H1 (cell line): ENCODE measurements at regions not wholly inside any gene's neighbourhood (a gene's known extent, or its start where the extent isn't known, plus 50 kb on each side); places are given as distances from the start of the nearest gene placed in this dataset.
"Not testable (repeated sequence)": the region's sequence is repeated elsewhere in the genome, so short reads cannot be mapped to it uniquely, and the experiment has no call there.

Experiments used
- CTCF ChIA-PET: fragments of 300-600 bp; sonication (Branson Sonifier 250); formaldehyde crosslinking; loops from one replicate; lab custom pipeline; 2021; ENCODE audit not compliant: partially characterized antibody; lab: Charles Lee
- POLR2A ChIA-PET: fragments of 300-600 bp; sonication (Branson Sonifier 250); formaldehyde crosslinking; loops from one replicate; lab custom pipeline; 2021; ENCODE audit warnings: inconsistent platforms; ENCODE audit not compliant: partially characterized antibody; lab: Charles Lee
- DNase-seq, 2 experiments: peaks; one replicate each; pipeline versions ENCODE4 v3.0.0 to v3.0.0-alpha.2; 2010 to 2022; ENCODE audit warnings: low spot score in 2 of 2, low read depth in 1 of 2, mixed read lengths in 1 of 2
- FAIRE-seq: peaks from 2 replicates; lab custom pipeline; 2011; peaks lifted over from hg19 to GRCh38; lab: Jason Lieb, UNC
- H2AFZ ChIP-seq: 2 replicates; pipeline ENCODE4 v1.8.1; 2012; ENCODE audit warnings: low read length, inconsistent platforms
- H2AK5ac ChIP-seq: 2 replicates; pipeline ENCODE4 v1.6.1; 2013; ENCODE audit warnings: low read depth, low read length
- H2BK120ac ChIP-seq: replicated peaks from 2 replicates; pipeline ENCODE3; 2013; ENCODE audit warnings: low read depth, low read length, inconsistent platforms
- H2BK12ac ChIP-seq: 2 replicates; pipeline ENCODE4 v1.6.1; 2013; ENCODE audit warnings: low read depth, low read length
- H2BK15ac ChIP-seq: 2 replicates; pipeline ENCODE4 v1.6.1; 2013; ENCODE audit warnings: low read length
- H2BK20ac ChIP-seq: 2 replicates; pipeline ENCODE4 v1.6.1; 2013; ENCODE audit warnings: low read length
- H2BK5ac ChIP-seq: 2 replicates; pipeline ENCODE4 v1.6.1; 2013; ENCODE audit warnings: low read depth, low read length
- H3K14ac ChIP-seq: 2 replicates; pipeline ENCODE4 v1.6.1; 2013; ENCODE audit warnings: inconsistent platforms; ENCODE audit not compliant: insufficient read length
- H3K18ac ChIP-seq: 2 replicates; pipeline ENCODE4 v1.6.1; 2013; ENCODE audit warnings: low read length; ENCODE audit errors: extremely low read depth
- H3K23ac ChIP-seq: 2 replicates; pipeline ENCODE4 v1.6.1; 2013; ENCODE audit warnings: inconsistent platforms; ENCODE audit not compliant: insufficient read length
- H3K23me2 ChIP-seq: 2 replicates; pipeline ENCODE4 v1.6.1; 2013; ENCODE audit warnings: low read depth, low read length
- H3K27ac ChIP-seq: 2 replicates; pipeline ENCODE4 v1.6.1; 2011; ENCODE audit warnings: low read depth, low read length, inconsistent platforms
- H3K27me3 ChIP-seq, 4 experiments: replicated peaks in 1 of 4; 1 replicate in 1 of 4; 2 replicates in 3 of 4; pipeline versions ENCODE4 v1.6.1 to v1.8.1; 2011 to 2013; ENCODE audit warnings: low read length in 3 of 4, mild to moderate bottlenecking in 3 of 4, inconsistent platforms in 2 of 4, mixed read lengths in 2 of 4, moderate library complexity in 1 of 4; ENCODE audit not compliant: control insufficient read depth in 3 of 4, insufficient read depth in 3 of 4; ENCODE audit errors: extremely low read depth in 1 of 4
- H3K36me3 ChIP-seq, 4 experiments: 2 replicates each; pipeline versions ENCODE4 v1.6.1 to v1.8.1; 2011 to 2013; ENCODE audit warnings: mild to moderate bottlenecking in 4 of 4, low read length in 3 of 4, moderate library complexity in 2 of 4, control low read depth in 1 of 4, inconsistent platforms in 1 of 4; ENCODE audit not compliant: insufficient read depth in 4 of 4, control insufficient read depth in 2 of 4
- H3K4ac ChIP-seq: replicated peaks from 2 replicates; pipeline ENCODE3; 2013; ENCODE audit warnings: low read length, low read depth, mixed read lengths, inconsistent platforms; ENCODE audit not compliant: insufficient read length
- H3K4me1 ChIP-seq, 4 experiments: replicated peaks in 1 of 4; 1 replicate in 1 of 4; 2 replicates in 3 of 4; pipeline versions ENCODE4 v1.6.1 to v1.8.1; 2011 to 2013; ENCODE audit warnings: low read length in 3 of 4, inconsistent platforms in 2 of 4, mixed read lengths in 1 of 4; ENCODE audit not compliant: insufficient read depth in 4 of 4, control insufficient read depth in 3 of 4
- H3K4me2 ChIP-seq, 2 experiments: 2 replicates each; pipeline versions ENCODE4 v1.6.1 to v1.8.1; 2011 to 2013; ENCODE audit warnings: low read depth in 2 of 2, low read length in 2 of 2, control low read depth in 1 of 2, inconsistent platforms in 1 of 2, mild to moderate bottlenecking in 1 of 2; ENCODE audit not compliant: insufficient read depth in 1 of 2
- H3K4me3 ChIP-seq, 4 experiments: fragments of 200-600, 300-600 bp in 1 of 4; sonication (generic), shearing (Covaris generic), sonication (Bioruptor Twin) in 1 of 4; 2 replicates each; pipeline versions ENCODE4 v1.5.1 to v1.8.1; 2011 to 2016; ENCODE audit warnings: low read length in 4 of 4, low read depth in 3 of 4, control low read depth in 2 of 4, inconsistent platforms in 2 of 4, mild to moderate bottlenecking in 2 of 4, mixed read lengths in 1 of 4, moderate library complexity in 1 of 4; ENCODE audit not compliant: insufficient read depth in 2 of 4; ENCODE audit errors: extremely low read depth in 1 of 4
- H3K56ac ChIP-seq: replicated peaks from 2 replicates; pipeline ENCODE3; 2013; ENCODE audit warnings: low read depth, mild to moderate bottlenecking, mixed read lengths, low read length, inconsistent platforms; ENCODE audit not compliant: insufficient read length
- H3K79me1 ChIP-seq: 2 replicates; pipeline ENCODE4 v1.6.1; 2013; ENCODE audit warnings: low read depth, low read length, control low read depth
- H3K79me2 ChIP-seq, 2 experiments: 2 replicates each; pipeline versions ENCODE4 v1.6.1 to v1.8.1; 2012 to 2013; ENCODE audit warnings: low read length in 2 of 2, mild to moderate bottlenecking in 2 of 2, inconsistent platforms in 1 of 2; ENCODE audit not compliant: insufficient read depth in 2 of 2, control insufficient read depth in 1 of 2
- H3K9ac ChIP-seq, 4 experiments: replicated peaks in 1 of 4; 1 replicate in 1 of 4; 2 replicates in 3 of 4; pipeline versions ENCODE4 v1.6.1 to v1.8.1; 2011 to 2013; ENCODE audit warnings: low read depth in 3 of 4, low read length in 3 of 4, control low read depth in 2 of 4, mild to moderate bottlenecking in 2 of 4, moderate library complexity in 2 of 4, inconsistent platforms in 1 of 4; ENCODE audit errors: extremely low read depth in 1 of 4
- H3K9me3 ChIP-seq, 2 experiments: 2 replicates each; pipeline versions ENCODE4 v1.6.1 to v1.8.1; 2012 to 2013; ENCODE audit warnings: mild to moderate bottlenecking in 2 of 2, moderate library complexity in 2 of 2, control low read depth in 1 of 2, inconsistent platforms in 1 of 2, low read depth in 1 of 2, low read length in 1 of 2, mixed read lengths in 1 of 2; ENCODE audit not compliant: insufficient read depth in 2 of 2
- H4K20me1 ChIP-seq, 2 experiments: replicated peaks in 1 of 2; 2 replicates each; pipeline versions ENCODE3 to v1.8.1; 2011 to 2013; ENCODE audit warnings: inconsistent platforms in 2 of 2, low read length in 2 of 2, mild to moderate bottlenecking in 1 of 2; ENCODE audit not compliant: insufficient read depth in 2 of 2, control insufficient read depth in 1 of 2
- H4K5ac ChIP-seq: 2 replicates; pipeline ENCODE4 v1.6.1; 2013; ENCODE audit warnings: low read length, low read depth, mixed read lengths, inconsistent platforms; ENCODE audit not compliant: insufficient read length
- H4K8ac ChIP-seq: 2 replicates; pipeline ENCODE4 v1.8.0; 2013; ENCODE audit warnings: mild to moderate bottlenecking, moderate library complexity, low read length, inconsistent platforms; ENCODE audit not compliant: insufficient read depth; ENCODE audit errors: extremely low read depth
- H4K91ac ChIP-seq: replicated peaks from 2 replicates; pipeline ENCODE3; 2013; ENCODE audit warnings: low read length, mixed read lengths, inconsistent platforms; ENCODE audit not compliant: insufficient read length
- WGBS, 2 experiments: shearing (Covaris generic) in 1 of 2; methylation state at CpG; one replicate each; pipeline versions ENCODE4 v1.1.6 to v1.1.7; 2013 to 2015; ENCODE audit warnings: low lambda C conversion rate in 2 of 2, mixed read lengths in 2 of 2, inconsistent platforms in 1 of 2, low coverage in 1 of 2, missing lambda C conversion rate in 1 of 2; ENCODE audit not compliant: insufficient replicate concordance in 2 of 2, insufficient coverage in 1 of 2, insufficient read length in 1 of 2; ENCODE audit errors: extremely low coverage in 1 of 2, missing lambda C conversion rate in 1 of 2; 5-methylcytosine and 5-hydroxymethylcytosine counted together

- H4K20me1 ChIP-seq, H2AK5ac ChIP-seq, H3K4ac ChIP-seq, H3K14ac ChIP-seq, H3K23me2 ChIP-seq, H2BK120ac ChIP-seq, H3K36me3 ChIP-seq, H2BK20ac ChIP-seq, H4K91ac ChIP-seq, H3K4me2 ChIP-seq, H3K4me1 ChIP-seq, H3K27me3 ChIP-seq, H2BK5ac ChIP-seq, H2AFZ ChIP-seq, POLR2A ChIA-PET, H3K23ac ChIP-seq, H4K8ac ChIP-seq, H3K18ac ChIP-seq, H3K4me3 ChIP-seq, H3K56ac ChIP-seq, H3K79me1 ChIP-seq, H2BK15ac ChIP-seq, H3K79me2 ChIP-seq, H4K5ac ChIP-seq, H2BK12ac ChIP-seq, H3K9ac ChIP-seq, DNase-seq, H3K27ac ChIP-seq, FAIRE-seq: not testable (repeated sequence)
- CTCF ChIA-PET: interaction anchor here (0.8 to 1.6 kb wide), 2 partner anchors 9 to 229 kb away, joined by 3 to 4 read pairs; no protein-coding TSS in a partner anchor
- 95% methylated on average over 8 of the region's 9 CpGs; no CpG with 5 or more reads in 1 of the 2 experiments for WGBS, 2 experiments
- H3K9me3 ChIP-seq: peaks cover 13 to 14% of the 10 kb centered on the region in 2 experiments; a peak in 3 of 4 replicates
Observed at GRCh38 chr12:22826446-22826981, 201.5 kb downstream of the ETNK1 start.
